Mesenchymal stem cell (in vitro differentiated cells and primary cell): ENCODE measurements at regions not wholly inside any gene's neighbourhood (a gene's known extent, or its start where the extent isn't known, plus 50 kb on each side); places are given as distances from the start of the nearest gene placed in this dataset.

ENCODE experiments used
- DNase-seq: peaks from one replicate; pipeline ENCODE4 v3.0.0-alpha.2; 2013
- H2AFZ ChIP-seq: one replicate; pipeline ENCODE4 v1.6.1; 2013; ENCODE audit warnings: low read depth, mild to moderate bottlenecking, control low read depth, inconsistent platforms, low read length, moderate library complexity
- H2AK5ac ChIP-seq: 2 replicates; pipeline ENCODE4 v1.6.1; 2013; ENCODE audit warnings: low read length, moderate library complexity, mild to moderate bottlenecking, inconsistent platforms; ENCODE audit not compliant: severe bottlenecking
- H2BK120ac ChIP-seq: one replicate; pipeline ENCODE4 v1.6.1; 2013; ENCODE audit warnings: low read depth, mild to moderate bottlenecking, inconsistent platforms, low read length, moderate library complexity
- H2BK12ac ChIP-seq, 2 experiments: one replicate each; pipeline ENCODE4 v1.6.1; 2013; ENCODE audit warnings: inconsistent platforms in 2 of 2, low read length in 2 of 2, mild to moderate bottlenecking in 2 of 2, moderate library complexity in 2 of 2, control low read depth in 1 of 2
- H2BK15ac ChIP-seq: one replicate; pipeline ENCODE4 v1.6.1; 2013; ENCODE audit warnings: mild to moderate bottlenecking, low read depth, inconsistent platforms; ENCODE audit not compliant: poor library complexity, severe bottlenecking
- H2BK5ac ChIP-seq: 2 replicates; pipeline ENCODE4 v1.6.1; 2013; ENCODE audit warnings: low read depth, mild to moderate bottlenecking, low read length, control low read depth, inconsistent platforms; ENCODE audit not compliant: poor library complexity, severe bottlenecking
- H3K14ac ChIP-seq, 2 experiments: one replicate each; pipeline ENCODE4 v1.6.1; 2013; ENCODE audit warnings: inconsistent platforms in 2 of 2, low read length in 2 of 2, control low read depth in 1 of 2, mild to moderate bottlenecking in 1 of 2, moderate library complexity in 1 of 2
- H3K18ac ChIP-seq, 2 experiments: one replicate each; pipeline ENCODE4 v1.6.1; 2013; ENCODE audit warnings: inconsistent platforms in 2 of 2, low read length in 2 of 2, control low read depth in 1 of 2, low read depth in 1 of 2, mild to moderate bottlenecking in 1 of 2
- H3K23ac ChIP-seq, 2 experiments: one replicate each; pipeline ENCODE4 v1.6.1; 2013; ENCODE audit warnings: inconsistent platforms in 2 of 2, low read length in 2 of 2, mild to moderate bottlenecking in 2 of 2, moderate library complexity in 2 of 2, control low read depth in 1 of 2
- H3K27ac ChIP-seq: 2 replicates; pipeline ENCODE4 v1.5.1; 2013; ENCODE audit warnings: mild to moderate bottlenecking, moderate library complexity, low read length, control low read depth, inconsistent platforms; ENCODE audit not compliant: poor library complexity, severe bottlenecking
- H3K27me3 ChIP-seq, 2 experiments: 2 replicates each; pipeline versions ENCODE4 v1.6.1 to v1.7.0; 2013; ENCODE audit warnings: low read length in 2 of 2, mild to moderate bottlenecking in 2 of 2, moderate library complexity in 2 of 2, control low read depth in 1 of 2, inconsistent platforms in 1 of 2; ENCODE audit not compliant: control insufficient read depth in 1 of 2, insufficient read depth in 1 of 2
- H3K36me3 ChIP-seq, 2 experiments: 2 replicates each; pipeline versions ENCODE4 v1.6.1 to v1.7.0; 2013; ENCODE audit warnings: low read length in 2 of 2, control low read depth in 1 of 2, inconsistent platforms in 1 of 2, low read depth in 1 of 2, mild to moderate bottlenecking in 1 of 2; ENCODE audit not compliant: insufficient read depth in 2 of 2, control insufficient read depth in 1 of 2
- H3K4ac ChIP-seq, 2 experiments: one replicate each; pipeline ENCODE4 v1.6.1; 2013; ENCODE audit warnings: inconsistent platforms in 2 of 2, low read length in 2 of 2, mild to moderate bottlenecking in 2 of 2, moderate library complexity in 2 of 2, control low read depth in 1 of 2, low read depth in 1 of 2
- H3K4me1 ChIP-seq: 2 replicates; pipeline ENCODE4 v1.6.1; 2013; ENCODE audit warnings: low read depth, low read length, control low read depth; ENCODE audit not compliant: control insufficient read depth, insufficient read depth
- H3K4me2 ChIP-seq: 2 replicates; pipeline ENCODE4 v1.6.1; 2013; ENCODE audit warnings: low read length, mild to moderate bottlenecking, inconsistent platforms; ENCODE audit not compliant: poor library complexity, severe bottlenecking
- H3K4me3 ChIP-seq, 2 experiments: 2 replicates each; pipeline versions ENCODE4 v1.5.1 to v1.7.0; 2013; ENCODE audit warnings: low read length in 2 of 2, mild to moderate bottlenecking in 2 of 2, control low read depth in 1 of 2, low read depth in 1 of 2; ENCODE audit not compliant: insufficient read depth in 1 of 2
- H3K79me1 ChIP-seq: replicated peaks from 2 replicates; pipeline ENCODE4 v1.6.1; 2013; ENCODE audit warnings: mild to moderate bottlenecking, control low read depth, low read length, inconsistent platforms; ENCODE audit not compliant: poor library complexity, severe bottlenecking
- H3K9ac ChIP-seq: 2 replicates; pipeline ENCODE4 v1.7.0; 2013; ENCODE audit warnings: mild to moderate bottlenecking, low read length, moderate library complexity
- H3K9me3 ChIP-seq: 2 replicates; pipeline ENCODE4 v1.7.0; 2013; ENCODE audit warnings: mild to moderate bottlenecking, low read length; ENCODE audit not compliant: control insufficient read depth
- H4K8ac ChIP-seq: one replicate; pipeline ENCODE4 v1.6.1; 2013; ENCODE audit warnings: inconsistent platforms, mild to moderate bottlenecking, low read length, moderate library complexity
- H4K91ac ChIP-seq: one replicate; pipeline ENCODE4 v1.6.1; 2013; ENCODE audit warnings: mild to moderate bottlenecking, low read length, inconsistent platforms
- WGBS: methylation state at CpG from one replicate; pipeline ENCODE4 v1.1.7; 2013; ENCODE audit warnings: mixed read lengths; 5-methylcytosine and 5-hydroxymethylcytosine counted together

DNA sequence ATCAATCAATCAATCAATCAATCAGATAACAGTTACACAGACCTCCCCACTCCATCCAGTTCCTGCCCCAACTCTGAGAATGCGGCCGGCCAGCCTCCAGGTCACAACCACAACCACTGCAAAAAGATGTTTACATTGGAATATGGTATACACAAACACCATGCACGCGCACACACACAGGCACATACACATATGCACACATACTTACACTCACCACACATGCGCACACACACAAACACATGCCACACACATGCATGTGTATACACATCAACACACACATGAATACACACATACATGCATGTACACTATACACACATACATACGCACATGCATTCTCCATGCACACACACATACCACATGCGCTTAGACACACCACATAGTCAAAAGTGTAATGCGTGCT is 131.1 kb downstream of the PXDC1 start:
- Histone ChIP-seq H3K4me2 (no peak overlapping the region), H3K14ac (no peak overlapping the region), H2AK5ac (no peak overlapping the region), H3K27me3 (peaks cover 7 to 20% of the 10 kb centered on the region in 2 experiments), H3K4me3 (no peak overlapping the region), H3K23ac (no peak overlapping the region), H2AFZ (no peak overlapping the region), H2BK15ac (no peak overlapping the region), H3K36me3 (no peaks in the 10 kb centered on the region), H2BK120ac (no peak overlapping the region), H3K4me1 (peaks cover 3% of the 10 kb centered on the region), H3K18ac (no peak overlapping the region), H3K27ac (no peak overlapping the region), H2BK5ac (no peak overlapping the region), H3K9ac (no peak overlapping the region), H2BK12ac (no peak overlapping the region), H3K79me1 (no peaks in the 10 kb centered on the region), H3K4ac (no peak overlapping the region), H3K9me3 (no peaks in the 10 kb centered on the region), H4K91ac (no peak overlapping the region), H4K8ac (no peak overlapping the region)
- 97% methylated on average over 8 of the region's 8 CpGs for WGBS
- DNase-seq, result no peak

DNA sequence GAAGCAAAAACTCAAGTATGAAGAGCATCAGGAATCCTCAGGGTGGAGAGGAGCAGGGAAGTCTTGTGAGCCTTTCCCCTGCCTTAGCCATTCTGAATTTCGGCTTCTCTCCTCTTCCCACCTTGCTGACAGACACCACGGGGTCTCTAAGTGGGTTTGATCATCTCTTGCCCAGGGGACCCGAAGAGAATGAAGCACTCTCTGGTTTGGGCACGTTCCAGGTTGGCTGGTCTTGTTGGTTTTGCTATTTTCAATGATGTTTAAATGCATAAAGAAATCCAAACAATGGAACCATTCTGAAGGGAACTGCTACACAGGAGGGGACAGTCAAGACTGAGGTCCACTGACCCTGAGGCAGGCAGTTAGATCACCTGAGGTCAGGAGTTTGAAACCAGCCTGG is 131.7 kb downstream of the PXDC1 start:
- H3K9ac ChIP-seq, result no peak overlapping the region
- WGBS, result 85% methylated on average over 2 of the region's 4 CpGs
- H3K14ac ChIP-seq, result no peak overlapping the region
- no peak overlapping the region for H3K4me3 ChIP-seq
- no peak overlapping the region for H3K23ac ChIP-seq
- H2AFZ ChIP-seq, result no peak overlapping the region
- no peak overlapping the region for H3K4me2 ChIP-seq
- no peak for DNase-seq
- H3K79me1 ChIP-seq, result no peaks in the 10 kb centered on the region
- H2BK15ac ChIP-seq, result no peak overlapping the region
- peaks cover 3% of the 10 kb centered on the region for H3K4me1 ChIP-seq
- H2BK12ac ChIP-seq, result no peak overlapping the region
- no peak overlapping the region for H3K4ac ChIP-seq
- no peak overlapping the region for H4K8ac ChIP-seq
- no peak overlapping the region for H4K91ac ChIP-seq
- H3K18ac ChIP-seq, result no peak overlapping the region
- H3K9me3 ChIP-seq, result no peaks in the 10 kb centered on the region
- peaks cover 7 to 23% of the 10 kb centered on the region in 2 experiments for H3K27me3 ChIP-seq
- H2BK120ac ChIP-seq, result no peak overlapping the region
- peak overlapping the region; percentile 28 for H2AK5ac ChIP-seq
- no peak overlapping the region for H3K27ac ChIP-seq
- no peaks in the 10 kb centered on the region for H3K36me3 ChIP-seq
- no peak overlapping the region for H2BK5ac ChIP-seq

DNA sequence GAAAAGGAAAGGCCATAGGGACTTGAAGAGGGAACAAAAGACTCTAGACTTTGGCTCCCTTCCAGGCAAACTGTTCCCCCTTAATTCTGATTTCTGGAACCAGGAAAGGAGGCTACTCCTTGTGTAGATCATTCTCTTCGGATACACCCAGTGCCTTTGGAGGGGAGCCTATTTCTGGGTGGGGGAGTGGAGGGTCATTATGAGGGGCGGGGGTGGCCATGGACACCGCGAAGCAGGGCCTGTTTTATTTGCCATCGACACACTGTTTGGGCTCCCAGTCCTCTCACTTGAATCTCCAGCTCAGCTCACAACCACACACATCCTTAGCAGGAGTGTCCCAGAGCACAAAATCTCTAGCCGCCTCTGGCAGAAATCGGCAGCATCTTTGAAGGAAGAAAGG is 132.3 kb downstream of the PXDC1 start:
- H3K4me3 ChIP-seq, result no peak overlapping the region
- WGBS, result 96% methylated on average over 5 of the region's 7 CpGs
- no peaks in the 10 kb centered on the region for H3K79me1 ChIP-seq
- H2BK120ac ChIP-seq, result no peak overlapping the region
- H3K4me2 ChIP-seq, result no peak overlapping the region
- no peak overlapping the region for H3K18ac ChIP-seq
- H2BK12ac ChIP-seq, result no peak overlapping the region
- H3K27me3 ChIP-seq, result peaks cover 7 to 22% of the 10 kb centered on the region in 2 experiments
- H2BK5ac ChIP-seq, result no peak overlapping the region
- H2AK5ac ChIP-seq, result no peak overlapping the region
- H2BK15ac ChIP-seq, result no peak overlapping the region
- H3K9ac ChIP-seq, result no peak overlapping the region
- H2AFZ ChIP-seq, result no peak overlapping the region
- no peak overlapping the region for H3K14ac ChIP-seq
- no peak overlapping the region for H3K4ac ChIP-seq
- no peaks in the 10 kb centered on the region for H3K9me3 ChIP-seq
- no peak overlapping the region for H3K27ac ChIP-seq
- H3K23ac ChIP-seq, result no peak overlapping the region
- no peak overlapping the region for H4K91ac ChIP-seq
- H4K8ac ChIP-seq, result no peak overlapping the region
- peaks cover 3% of the 10 kb centered on the region for H3K4me1 ChIP-seq
- DNase-seq, result no peak
- H3K36me3 ChIP-seq, result no peaks in the 10 kb centered on the region

DNA sequence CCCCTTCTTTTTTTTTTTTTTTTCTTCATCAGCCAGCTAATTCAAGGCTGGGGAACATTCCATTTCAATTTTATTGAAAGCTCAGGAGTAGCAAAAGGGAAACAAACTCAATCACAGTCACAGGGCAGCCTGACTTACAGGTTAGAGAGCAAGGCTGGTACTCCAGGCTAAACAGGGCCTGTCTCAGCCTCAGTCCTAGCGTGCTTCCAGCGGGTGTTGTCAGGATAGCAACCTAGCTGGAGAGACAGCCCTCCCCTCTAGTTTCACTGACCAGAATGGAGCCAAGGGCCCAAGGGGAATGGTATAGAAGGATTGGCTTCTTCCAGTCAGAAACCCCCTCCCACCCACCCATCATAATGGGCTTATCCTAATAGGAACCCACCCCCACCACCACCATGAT is 132.9 kb downstream of the PXDC1 start:
- Histone ChIP-seq H2AK5ac (no peak overlapping the region), H3K18ac (no peak overlapping the region), H3K4me2 (no peak overlapping the region), H3K27ac (no peak overlapping the region), H3K79me1 (no peaks in the 10 kb centered on the region), H4K91ac (no peak overlapping the region), H3K27me3 (peaks cover 1 to 16% of the 10 kb centered on the region in 2 experiments), H3K14ac (no peak overlapping the region), H2AFZ (no peak overlapping the region), H2BK15ac (no peak overlapping the region), H3K36me3 (no peaks in the 10 kb centered on the region), H3K4me3 (no peak overlapping the region), H3K9ac (no peak overlapping the region), H2BK12ac (no peak overlapping the region), H4K8ac (no peak overlapping the region), H3K4ac (no peak overlapping the region), H3K4me1 (peaks cover 3% of the 10 kb centered on the region), H3K23ac (no peak overlapping the region), H2BK120ac (no peak overlapping the region), H2BK5ac (no peak overlapping the region), H3K9me3 (no peaks in the 10 kb centered on the region)
- no peak for DNase-seq
- WGBS, result 100% methylated on average over 1 of the region's 2 CpGs
